GM23248 (cell line): ENCODE measurements at regions not wholly inside any gene's neighbourhood (a gene's known extent, or its start where the extent isn't known, plus 50 kb on each side); places are given as distances from the start of the nearest gene placed in this dataset.

Experiments
- DNase-seq: peaks from one replicate; pipeline ENCODE4 v3.0.0-alpha.2; 2015
- H2AFZ ChIP-seq: fragments of 200-600 bp; sonication (generic); 2 replicates; pipeline ENCODE4 v1.6.1; 2016; ENCODE audit warnings: antibody characterized with exemption
- H3F3A ChIP-seq: fragments of 200-600 bp; sonication (generic); 2 replicates; pipeline ENCODE4 v1.6.1; 2016; ENCODE audit warnings: mild to moderate bottlenecking, antibody characterized with exemption, mixed run types; ENCODE audit not compliant: insufficient read depth
- H3K27ac ChIP-seq: fragments of 200-600 bp; sonication (generic); 2 replicates; pipeline ENCODE4 v1.5.1; 2016; ENCODE audit warnings: mild to moderate bottlenecking
- H3K27me3 ChIP-seq: fragments of 200-600 bp; sonication (generic); replicated peaks from 2 replicates; pipeline ENCODE4 v1.6.1; 2016; ENCODE audit warnings: mild to moderate bottlenecking; ENCODE audit not compliant: insufficient read depth
- H3K36me3 ChIP-seq: fragments of 200-600 bp; sonication (generic); 2 replicates; pipeline ENCODE4 v1.6.1; 2016; ENCODE audit warnings: low read depth, mild to moderate bottlenecking
- H3K4me1 ChIP-seq: fragments of 200-600 bp; sonication (generic); 2 replicates; pipeline ENCODE4 v1.6.1; 2016; ENCODE audit warnings: mild to moderate bottlenecking; ENCODE audit not compliant: insufficient read depth
- H3K4me2 ChIP-seq: fragments of 200-600 bp; sonication (generic); one replicate; pipeline ENCODE4 v1.6.1; 2016; ENCODE audit warnings: mild to moderate bottlenecking; ENCODE audit not compliant: unreplicated experiment
- H3K4me3 ChIP-seq: fragments of 200-600 bp; sonication (generic); 2 replicates; pipeline ENCODE4 v1.5.1; 2016; ENCODE audit warnings: mild to moderate bottlenecking
- H3K79me2 ChIP-seq: fragments of 200-600 bp; sonication (generic); 2 replicates; pipeline ENCODE4 v1.6.1; 2016; ENCODE audit warnings: mild to moderate bottlenecking; ENCODE audit not compliant: insufficient read depth
- H3K9ac ChIP-seq: fragments of 200-600 bp; sonication (generic); 2 replicates; pipeline ENCODE4 v1.6.1; 2016; ENCODE audit warnings: mild to moderate bottlenecking
- H3K9me2 ChIP-seq: fragments of 200-600 bp; sonication (generic); 2 replicates; pipeline ENCODE4 v1.6.1; 2016; ENCODE audit warnings: mixed run types, mild to moderate bottlenecking, moderate library complexity; ENCODE audit not compliant: insufficient read depth
- H3K9me3 ChIP-seq: fragments of 200-600 bp; sonication (generic); one replicate; pipeline ENCODE4 v1.6.1; 2017; ENCODE audit warnings: low read depth
- H4K20me1 ChIP-seq: fragments of 200-600 bp; sonication (generic); 2 replicates; pipeline ENCODE4 v1.6.0; 2016; ENCODE audit not compliant: insufficient read depth
- EZH2 ChIP-seq: fragments of 200-600 bp; sonication (generic); IDR thresholded peaks from 2 replicates; pipeline ENCODE4 v1.6.1; 2018; ENCODE audit warnings: antibody characterized with exemption, mild to moderate bottlenecking; ENCODE audit not compliant: insufficient read depth, poor library complexity, severe bottlenecking
- EZH2phosphoT487 ChIP-seq: fragments of 200-600 bp; sonication (generic); IDR thresholded peaks from 2 replicates; pipeline ENCODE4 v1.6.1; 2018; ENCODE audit warnings: antibody characterized with exemption, moderate library complexity, mild to moderate bottlenecking, low read depth; ENCODE audit not compliant: insufficient read depth
- WGBS, 2 experiments: methylation state at CpG; one replicate each; pipeline ENCODE4 v1.1.6; 2015 to 2017; ENCODE audit warnings: low lambda C conversion rate in 2 of 2, low coverage in 1 of 2; ENCODE audit errors: missing lambda C conversion rate in 2 of 2; 5-methylcytosine and 5-hydroxymethylcytosine counted together
- in situ Hi-C: fragments of 300-500 bp; cut with MboI; formaldehyde crosslinking; loops from 2 replicates; pipeline ENCODE4 v1.15.0; 2020

DNA sequence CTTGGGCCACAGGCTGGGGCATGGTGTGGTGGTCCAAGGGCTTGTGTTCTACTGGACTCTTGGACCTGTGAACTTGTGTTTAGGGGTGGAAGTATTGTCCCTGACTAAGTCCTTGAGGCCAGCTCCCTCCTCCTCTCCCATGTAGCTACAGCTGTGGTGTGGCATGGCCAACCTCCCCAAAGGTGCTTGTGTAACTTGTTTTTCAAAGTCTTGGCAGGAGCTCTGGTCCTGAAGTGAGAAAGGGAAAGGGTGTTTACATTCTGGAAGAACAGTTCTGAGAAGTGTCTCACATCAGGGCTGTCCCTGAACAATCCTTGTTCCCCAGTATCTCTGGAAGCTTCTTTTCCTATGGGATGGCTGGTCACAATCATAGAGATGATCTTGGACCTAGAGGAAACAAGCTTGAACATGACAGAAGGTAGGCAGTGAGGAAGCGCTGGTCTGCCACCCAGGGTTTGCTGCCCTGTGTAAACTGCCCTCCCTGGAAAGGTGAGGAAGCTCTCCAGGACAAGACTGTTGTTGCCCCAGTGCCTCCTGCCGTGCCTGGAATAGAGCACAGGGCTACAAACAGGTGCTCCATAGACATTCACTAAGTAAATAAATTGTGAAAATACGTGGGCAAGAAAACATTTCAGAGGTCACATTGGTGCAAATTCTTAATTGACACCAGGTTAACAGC lies 64.6 kb upstream of the KLF9 start:
- Histone ChIP-seq H3K79me2 (no peaks in the 10 kb centered on the region), H3K4me1 (peaks cover 20% of the 10 kb centered on the region), H3K36me3 (no peaks in the 10 kb centered on the region), H3K9me3 (no peaks in the 10 kb centered on the region), H2AFZ (peak overlapping the region; percentile 98), H3F3A (peaks cover 22% of the 10 kb centered on the region), H3K9ac (no peak overlapping the region), H3K27me3 (no peaks in the 10 kb centered on the region), H3K27ac (no peak overlapping the region), H3K4me2 (no peak overlapping the region), H4K20me1 (no peaks in the 10 kb centered on the region), H3K4me3 (no peak overlapping the region), H3K9me2 (no peaks in the 10 kb centered on the region)
- TF ChIP-seq EZH2, result no peak
- no peak for TF ChIP-seq EZH2phosphoT487
- peak; percentile 27 for DNase-seq
- 85% methylated on average over 3 of the region's 3 CpGs for WGBS, 2 experiments
- in situ Hi-C loops, result no loop called here

- no peaks in the 10 kb centered on the region for H3K36me3 ChIP-seq
- peaks cover 20% of the 10 kb centered on the region for H3K4me1 ChIP-seq
- H3K4me2 ChIP-seq, result no peak overlapping the region
- 68 to 75% methylated on average over 2 of the region's 2 CpGs for WGBS, 2 experiments
- in situ Hi-C loops, result no loop called here
- H3K9me3 ChIP-seq, result no peaks in the 10 kb centered on the region
- H4K20me1 ChIP-seq, result no peaks in the 10 kb centered on the region
- TF ChIP-seq EZH2 (no peak), EZH2phosphoT487 (no peak)
- DNase-seq, result no peak
- H3K27me3 ChIP-seq, result no peaks in the 10 kb centered on the region
- H3K79me2 ChIP-seq, result no peaks in the 10 kb centered on the region
- peaks cover 18% of the 10 kb centered on the region for H3F3A ChIP-seq
- no peak overlapping the region for H3K9ac ChIP-seq
- H3K27ac ChIP-seq, result no peak overlapping the region
- H3K4me3 ChIP-seq, result no peak overlapping the region
- no peak overlapping the region for H2AFZ ChIP-seq
- H3K9me2 ChIP-seq, result no peaks in the 10 kb centered on the region
Measured at GRCh38 chr9:70477907-70478480, 63.5 kb upstream of the KLF9 start.

- WGBS, 2 experiments, result 71 to 72% methylated on average over 5 of the region's 5 CpGs
- Histone ChIP-seq H3K27ac (no peak overlapping the region), H3K27me3 (no peaks in the 10 kb centered on the region), H3K36me3 (no peaks in the 10 kb centered on the region), H3K4me1 (peaks cover 20% of the 10 kb centered on the region), H4K20me1 (no peaks in the 10 kb centered on the region), H3K9me3 (no peaks in the 10 kb centered on the region), H3K4me3 (no peak overlapping the region), H3K79me2 (no peaks in the 10 kb centered on the region), H3K9me2 (no peaks in the 10 kb centered on the region), H3K4me2 (no peak overlapping the region), H3K9ac (no peak overlapping the region), H2AFZ (no peak overlapping the region), H3F3A (peaks cover 18% of the 10 kb centered on the region)
- no peak for TF ChIP-seq EZH2phosphoT487
- TF ChIP-seq EZH2, result no peak
- DNase-seq, result peak; percentile 43
- in situ Hi-C loops, result no loop called here
Measured at GRCh38 chr9:70477146-70477745, 62.8 kb upstream of the KLF9 start.

DNA sequence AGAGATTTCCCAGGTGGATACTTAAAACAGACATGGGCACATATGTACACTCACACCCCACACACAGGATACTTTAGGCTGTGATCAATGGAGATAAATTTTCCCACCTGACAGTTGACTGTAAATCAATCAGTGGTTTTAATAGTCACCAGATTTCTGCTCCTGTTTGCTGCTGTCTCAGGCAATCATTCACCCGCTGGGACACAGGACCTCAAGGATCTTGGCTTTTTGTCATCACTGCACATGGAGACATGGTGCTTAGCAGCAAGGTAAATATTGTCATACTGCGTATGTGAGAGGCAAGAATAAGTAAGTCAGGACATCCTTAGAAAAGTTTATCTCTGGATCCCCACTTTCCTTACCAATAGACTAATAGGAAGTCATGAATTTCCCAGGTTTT lies 60.8 kb upstream of the KLF9 start:
- in situ Hi-C loops, result no loop called here
- H3K9me3 ChIP-seq, result no peaks in the 10 kb centered on the region
- no peaks in the 10 kb centered on the region for H3K36me3 ChIP-seq
- H3K27ac ChIP-seq, result no peak overlapping the region
- peaks cover 17% of the 10 kb centered on the region for H3F3A ChIP-seq
- H3K4me1 ChIP-seq, result peaks cover 20% of the 10 kb centered on the region
- H2AFZ ChIP-seq, result no peak overlapping the region
- WGBS, 2 experiments, result 54 to 56% methylated on average over 2 of the region's 2 CpGs
- no peaks in the 10 kb centered on the region for H3K79me2 ChIP-seq
- H3K9ac ChIP-seq, result no peak overlapping the region
- no peak for TF ChIP-seq EZH2phosphoT487
- no peak for TF ChIP-seq EZH2
- H3K4me2 ChIP-seq, result no peak overlapping the region
- H3K27me3 ChIP-seq, result no peaks in the 10 kb centered on the region
- no peak overlapping the region for H3K4me3 ChIP-seq
- no peak for DNase-seq
- no peaks in the 10 kb centered on the region for H4K20me1 ChIP-seq
- no peaks in the 10 kb centered on the region for H3K9me2 ChIP-seq
